CD4-positive, alpha-beta T cell (primary cell): ENCODE measurements at regions not wholly inside any gene's neighbourhood (a gene's known extent, or its start where the extent isn't known, plus 50 kb on each side); places are given as distances from the start of the nearest gene placed in this dataset.

Source experiments
- ATAC-seq: fragments of 200-7000 bp; cut with Tn5 transposase; one replicate; pipeline ENCODE4 v1.10.0; 2022; ENCODE audit warnings: mild to moderate bottlenecking; ENCODE audit not compliant: poor library complexity
- CTCF ChIA-PET: fragments of 350-600 bp; sonication (Branson Sonifier 250); formaldehyde crosslinking; loops from one replicate; lab custom pipeline; 2021; ENCODE audit warnings: antibody characterized with exemption, inconsistent platforms; lab: Charles Lee
- POLR2A ChIA-PET: fragments of 350-600 bp; sonication (Branson Sonifier 250); formaldehyde crosslinking; loops from one replicate; lab custom pipeline; 2021; ENCODE audit warnings: antibody characterized with exemption, inconsistent platforms; lab: Charles Lee
- DNase-seq, 14 experiments: peaks; one replicate each; pipeline ENCODE4 v3.0.0-alpha.2; 2013 to 2020; ENCODE audit warnings: mixed read lengths in 2 of 14
- H3K27ac ChIP-seq, 2 donors: one replicate each; pipeline versions ENCODE4 v1.5.1 to v1.7.0; 2013; ENCODE audit warnings: low read length in 2 of 2, low read depth in 1 of 2, mild to moderate bottlenecking in 1 of 2
- H3K27me3 ChIP-seq, 2 experiments: 1 replicate in 1 of 2; 2 replicates in 1 of 2; pipeline versions ENCODE4 v1.6.1 to v1.7.0; 2013; ENCODE audit warnings: low read length in 2 of 2, control low read depth in 1 of 2, mild to moderate bottlenecking in 1 of 2, moderate library complexity in 1 of 2; ENCODE audit not compliant: insufficient read depth in 2 of 2, control insufficient read depth in 1 of 2
- H3K36me3 ChIP-seq: one replicate; pipeline ENCODE4 v1.6.1; 2013; ENCODE audit warnings: low read length, control low read depth; ENCODE audit not compliant: insufficient read depth
- H3K4me1 ChIP-seq: one replicate; pipeline ENCODE4 v1.6.1; 2013; ENCODE audit warnings: low read length, control low read depth; ENCODE audit not compliant: insufficient read depth
- H3K4me3 ChIP-seq: one replicate; pipeline ENCODE4 v1.5.1; 2013; ENCODE audit warnings: mild to moderate bottlenecking, low read length, moderate library complexity
- H3K9me3 ChIP-seq, 2 experiments: 1 replicate in 1 of 2; 2 replicates in 1 of 2; pipeline versions ENCODE4 v1.6.1 to v1.7.0; 2013; ENCODE audit warnings: low read length in 2 of 2, mild to moderate bottlenecking in 2 of 2, control low read depth in 1 of 2, moderate library complexity in 1 of 2; ENCODE audit not compliant: control insufficient read depth in 1 of 2, insufficient read depth in 1 of 2
- H3K27ac Mint-ChIP-seq: one replicate; pipeline ENCODE4 v1.8.0; 2020; ENCODE audit warnings: mixed read lengths
- H3K27me3 Mint-ChIP-seq: one replicate; pipeline ENCODE4 v1.8.0; 2021; ENCODE audit warnings: mixed read lengths
- H3K36me3 Mint-ChIP-seq: one replicate; pipeline ENCODE4 v1.8.0; 2021; ENCODE audit warnings: low read depth, mixed read lengths
- H3K4me1 Mint-ChIP-seq: one replicate; pipeline ENCODE4 v1.8.0; 2021; ENCODE audit warnings: low read depth, mixed read lengths
- H3K4me3 Mint-ChIP-seq: one replicate; pipeline ENCODE4 v1.8.0; 2020; ENCODE audit warnings: mild to moderate bottlenecking, mixed read lengths
- H3K9me3 Mint-ChIP-seq: one replicate; pipeline ENCODE4 v1.8.0; 2020; ENCODE audit warnings: mixed read lengths
- intact Hi-C, 2 experiments: fragments of 100-400 bp; cut with DNase I in 1 of 2; cut with micrococcal nuclease in 1 of 2; formaldehyde crosslinking; loops; one replicate each; pipeline versions ENCODE4 v1.15.1 to v1.9.0; 2023 to 2025; cut with DNase I, micrococcal nuclease
- TF ChIP-seq, protein P1 (sequence below): fragments of 200-600 bp; IDR thresholded peaks from one replicate; pipeline ENCODE4 v1.8.0; 2022; ENCODE audit warnings: antibody characterized with exemption, mild to moderate bottlenecking

DNA sequence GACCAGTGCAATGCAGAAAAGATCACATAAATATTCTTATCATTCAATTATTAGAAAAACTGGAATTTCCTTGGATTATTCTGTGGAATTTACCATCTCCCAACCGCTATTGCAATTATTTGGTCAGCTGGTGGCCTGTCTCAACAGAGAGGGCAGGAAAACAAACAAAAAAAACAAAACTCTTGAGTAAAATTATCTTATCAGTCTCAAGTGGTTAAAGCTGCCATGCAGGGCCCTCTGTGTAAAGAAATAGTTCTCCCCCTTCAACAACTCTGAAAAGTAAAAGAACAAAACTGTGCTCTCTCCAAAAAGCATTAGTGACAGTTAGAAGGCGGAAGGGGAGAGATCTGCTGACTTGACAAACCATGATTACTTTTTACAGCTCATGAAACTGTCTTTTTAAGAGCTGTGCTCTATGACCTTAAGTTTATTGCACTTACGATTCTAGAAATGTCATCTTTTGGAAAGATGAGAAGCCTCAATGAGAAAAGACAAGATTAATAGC is 152.3 kb downstream of the DLEU7 start:
- DNase-seq, result no peak
- no peaks in the 10 kb centered on the region for H3K27me3 Mint-ChIP-seq
- H3K9me3 ChIP-seq, result no peaks in the 10 kb centered on the region
- no peaks in the 10 kb centered on the region for H3K36me3 Mint-ChIP-seq
- no peaks in the 10 kb centered on the region for H3K36me3 ChIP-seq
- no peak overlapping the region for H3K4me3 ChIP-seq
- no peak for ATAC-seq
- intact Hi-C loops, result no loop called here
- H3K4me1 Mint-ChIP-seq, result peaks cover 9% of the 10 kb centered on the region
- TF ChIP-seq, protein P1, sequence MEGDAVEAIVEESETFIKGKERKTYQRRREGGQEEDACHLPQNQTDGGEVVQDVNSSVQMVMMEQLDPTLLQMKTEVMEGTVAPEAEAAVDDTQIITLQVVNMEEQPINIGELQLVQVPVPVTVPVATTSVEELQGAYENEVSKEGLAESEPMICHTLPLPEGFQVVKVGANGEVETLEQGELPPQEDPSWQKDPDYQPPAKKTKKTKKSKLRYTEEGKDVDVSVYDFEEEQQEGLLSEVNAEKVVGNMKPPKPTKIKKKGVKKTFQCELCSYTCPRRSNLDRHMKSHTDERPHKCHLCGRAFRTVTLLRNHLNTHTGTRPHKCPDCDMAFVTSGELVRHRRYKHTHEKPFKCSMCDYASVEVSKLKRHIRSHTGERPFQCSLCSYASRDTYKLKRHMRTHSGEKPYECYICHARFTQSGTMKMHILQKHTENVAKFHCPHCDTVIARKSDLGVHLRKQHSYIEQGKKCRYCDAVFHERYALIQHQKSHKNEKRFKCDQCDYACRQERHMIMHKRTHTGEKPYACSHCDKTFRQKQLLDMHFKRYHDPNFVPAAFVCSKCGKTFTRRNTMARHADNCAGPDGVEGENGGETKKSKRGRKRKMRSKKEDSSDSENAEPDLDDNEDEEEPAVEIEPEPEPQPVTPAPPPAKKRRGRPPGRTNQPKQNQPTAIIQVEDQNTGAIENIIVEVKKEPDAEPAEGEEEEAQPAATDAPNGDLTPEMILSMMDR, result no peak
- CTCF ChIA-PET, result no interaction called here
- H3K9me3 Mint-ChIP-seq, result no peaks in the 10 kb centered on the region
- no peak overlapping the region for H3K4me3 Mint-ChIP-seq
- H3K27ac Mint-ChIP-seq, result no peak overlapping the region
- POLR2A ChIA-PET, result no interaction called here
- H3K27me3 ChIP-seq, result no peaks in the 10 kb centered on the region
- no peak overlapping the region for H3K27ac ChIP-seq
- H3K4me1 ChIP-seq, result no peaks in the 10 kb centered on the region

DNA sequence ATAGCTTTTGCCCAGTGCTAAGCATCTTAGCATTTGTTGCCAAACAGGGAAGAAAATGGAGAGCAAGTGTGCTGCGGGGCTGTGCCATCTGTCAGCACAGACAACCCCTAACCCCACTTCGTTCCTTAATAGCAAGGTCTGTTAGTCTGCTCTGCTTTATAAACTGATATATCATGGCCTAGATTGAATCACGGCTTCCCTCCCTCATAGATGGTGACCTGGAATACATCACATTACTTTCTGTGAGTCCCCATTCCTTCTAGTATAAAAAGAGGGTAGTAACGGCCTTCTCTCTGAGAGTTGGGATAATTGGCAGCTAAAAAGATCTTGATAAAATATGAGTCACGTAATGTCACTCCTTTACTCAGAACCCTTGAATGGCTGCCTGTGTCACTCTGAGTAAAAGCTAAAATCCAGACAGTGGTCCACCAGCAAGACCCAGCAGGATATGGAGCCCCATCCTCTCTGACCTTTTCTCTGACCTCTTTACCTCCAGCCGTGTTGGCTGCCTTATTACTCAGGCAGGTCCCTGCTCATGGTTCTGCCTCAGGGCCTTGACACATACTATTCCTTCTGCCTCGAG is 151.7 kb downstream of the DLEU7 start:
- TF ChIP-seq, protein P1, result no peak
- no peaks in the 10 kb centered on the region for H3K36me3 Mint-ChIP-seq
- H3K36me3 ChIP-seq, result no peaks in the 10 kb centered on the region
- DNase-seq (no peak), ATAC-seq (no peak)
- ChIA-PET POLR2A (no interaction called here), CTCF (no interaction called here)
- H3K4me3 ChIP-seq, result no peak overlapping the region
- H3K4me3 Mint-ChIP-seq, result no peak overlapping the region
- no peaks in the 10 kb centered on the region for H3K4me1 ChIP-seq
- no peak overlapping the region for H3K27ac Mint-ChIP-seq
- H3K4me1 Mint-ChIP-seq, result peaks cover 4% of the 10 kb centered on the region
- no peaks in the 10 kb centered on the region for H3K9me3 ChIP-seq
- H3K27me3 ChIP-seq, result no peaks in the 10 kb centered on the region
- no peak overlapping the region for H3K27ac ChIP-seq
- H3K9me3 Mint-ChIP-seq, result no peaks in the 10 kb centered on the region
- no peaks in the 10 kb centered on the region for H3K27me3 Mint-ChIP-seq
- intact Hi-C loops, result no loop called here

DNA sequence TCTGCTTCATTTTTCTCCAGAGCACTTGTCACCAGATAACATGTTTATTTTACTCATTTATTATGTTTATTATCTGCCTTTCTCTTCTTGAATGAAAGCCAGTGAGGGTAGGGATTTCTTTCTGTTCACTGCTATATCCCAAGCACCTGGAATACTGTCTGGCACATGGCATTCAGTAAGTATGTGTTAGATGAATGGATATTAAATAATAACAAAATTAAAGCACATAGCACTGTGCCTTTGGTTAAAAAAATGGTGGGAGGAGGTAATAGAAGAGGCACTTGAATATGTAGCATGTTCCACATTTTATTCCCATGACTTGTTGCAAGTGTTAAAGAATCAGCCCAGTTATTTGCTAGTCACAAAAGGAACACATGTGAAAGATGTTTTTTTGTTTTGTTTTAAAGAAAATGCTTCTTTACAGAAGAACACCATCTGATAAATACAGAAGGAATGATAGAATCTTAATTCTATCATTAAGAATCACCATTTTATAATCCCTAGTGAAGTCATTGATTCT is 151.0 kb downstream of the DLEU7 start:
- H3K4me1 ChIP-seq, result no peaks in the 10 kb centered on the region
- intact Hi-C loops, result no loop called here
- Mint-ChIP-seq H3K27ac (no peak overlapping the region), H3K27me3 (no peaks in the 10 kb centered on the region), H3K4me1 (no peaks in the 10 kb centered on the region), H3K9me3 (no peaks in the 10 kb centered on the region), H3K4me3 (no peak overlapping the region), H3K36me3 (no peaks in the 10 kb centered on the region)
- H3K9me3 ChIP-seq, result no peaks in the 10 kb centered on the region
- H3K27me3 ChIP-seq, result no peaks in the 10 kb centered on the region
- ATAC-seq (no peak), DNase-seq (no peak)
- no peak overlapping the region for H3K4me3 ChIP-seq
- ChIA-PET CTCF (no interaction called here), POLR2A (no interaction called here)
- TF ChIP-seq, protein P1, result no peak
- no peak overlapping the region for H3K27ac ChIP-seq
- H3K36me3 ChIP-seq, result no peaks in the 10 kb centered on the region
